B cell (primary cell): ENCODE measurements at regions not wholly inside any gene's neighbourhood (a gene's known extent, or its start where the extent isn't known, plus 50 kb on each side); places are given as distances from the start of the nearest gene placed in this dataset.

ENCODE experiments used
- ATAC-seq: fragments of 200-7000 bp; cut with Tn5 transposase; one replicate; pipeline ENCODE4 v1.10.0; 2021; ENCODE audit warnings: low read depth, mild to moderate bottlenecking, moderate number of reproducible peaks, moderate library complexity
- CTCF ChIA-PET: fragments of 350-600 bp; sonication (Branson Sonifier 250); formaldehyde crosslinking; loops from one replicate; lab custom pipeline; 2021; ENCODE audit warnings: antibody characterized with exemption, inconsistent platforms; lab: Charles Lee
- POLR2A ChIA-PET: fragments of 350-600 bp; sonication (Branson Sonifier 250); formaldehyde crosslinking; loops from one replicate; lab custom pipeline; 2021; ENCODE audit warnings: antibody characterized with exemption; lab: Charles Lee
- DNase-seq: peaks from one replicate; pipeline ENCODE4 v3.0.0; 2013
- H2AFZ ChIP-seq: 2 replicates; pipeline ENCODE4 v1.6.1; 2012; ENCODE audit warnings: mild to moderate bottlenecking, low read depth, low read length; ENCODE audit not compliant: insufficient read depth, poor library complexity, severe bottlenecking
- H3K27ac ChIP-seq, 2 donors: 1 replicate in 1 of 2; 2 replicates in 1 of 2; pipeline ENCODE4 v1.5.1; 2012 to 2013; ENCODE audit warnings: low read length in 2 of 2, mild to moderate bottlenecking in 2 of 2, moderate library complexity in 1 of 2
- H3K27me3 ChIP-seq, 4 experiments: fragments of 200-600 bp in 1 of 4; sonication (generic) in 1 of 4; replicated peaks in 1 of 4; 1 replicate in 2 of 4; 2 replicates in 2 of 4; pipeline versions ENCODE4 v1.6.1 to v1.7.0; 2013 to 2016; ENCODE audit warnings: low read length in 3 of 4, mild to moderate bottlenecking in 2 of 4, mixed read lengths in 1 of 4, moderate library complexity in 1 of 4; ENCODE audit not compliant: insufficient read depth in 4 of 4, control insufficient read depth in 3 of 4; ENCODE audit errors: control extremely low read depth in 1 of 4
- H3K36me3 ChIP-seq, 2 experiments: replicated peaks in 1 of 2; 1 replicate in 1 of 2; 2 replicates in 1 of 2; pipeline versions ENCODE4 v1.6.1 to v1.7.1; 2013; ENCODE audit warnings: low read length in 1 of 2; ENCODE audit not compliant: insufficient read depth in 2 of 2, control insufficient read depth in 1 of 2; ENCODE audit errors: control extremely low read depth in 1 of 2, extremely low read depth in 1 of 2
- H3K4me1 ChIP-seq, 2 donors: fragments of 200-600 bp in 1 of 2; sonication (generic) in 1 of 2; 1 replicate in 1 of 2; 2 replicates in 1 of 2; pipeline versions ENCODE4 v1.5.1 to v1.6.1; 2013 to 2017; ENCODE audit warnings: low read length in 2 of 2; ENCODE audit not compliant: control insufficient read depth in 2 of 2, insufficient read depth in 2 of 2
- H3K4me2 ChIP-seq: replicated peaks from 2 replicates; pipeline ENCODE3; 2012; ENCODE audit warnings: mild to moderate bottlenecking, low read depth, low read length; ENCODE audit not compliant: poor library complexity, severe bottlenecking
- H3K4me3 ChIP-seq, 5 experiments: fragments of 200-600 bp in 1 of 5; sonication (generic) in 1 of 5; 1 replicate in 3 of 5; 2 replicates in 2 of 5; pipeline versions ENCODE4 v1.5.1 to v1.7.0; 2011 to 2016; ENCODE audit warnings: low read length in 4 of 5, mild to moderate bottlenecking in 4 of 5, low read depth in 2 of 5, control low read depth in 1 of 5, moderate library complexity in 1 of 5; ENCODE audit not compliant: insufficient read depth in 1 of 5; ENCODE audit errors: control extremely low read depth in 1 of 5, extremely low read depth in 1 of 5
- H3K79me2 ChIP-seq: fragments of 200-600 bp; sonication (generic); one replicate; pipeline ENCODE4 v1.6.0; 2016; ENCODE audit warnings: low read length; ENCODE audit not compliant: control insufficient read depth, insufficient read depth
- H3K9ac ChIP-seq: fragments of 200-600 bp; sonication (generic); 2 replicates; pipeline ENCODE4 v1.6.1; 2017; ENCODE audit warnings: mild to moderate bottlenecking, low read length, moderate library complexity
- H3K9me3 ChIP-seq, 3 donors: one replicate each; pipeline versions ENCODE4 v1.6.1 to v1.7.1; 2013; ENCODE audit warnings: low read length in 2 of 3; ENCODE audit not compliant: control insufficient read depth in 2 of 3, insufficient read depth in 1 of 3; ENCODE audit errors: control extremely low read depth in 1 of 3
- H4K20me1 ChIP-seq: 2 replicates; pipeline ENCODE4 v1.6.0; 2012; ENCODE audit warnings: mild to moderate bottlenecking, low read length; ENCODE audit not compliant: insufficient read depth, control insufficient read depth, poor library complexity, severe bottlenecking
- H3K27ac Mint-ChIP-seq: one replicate; pipeline ENCODE4 v1.8.0; 2021; ENCODE audit warnings: mixed read lengths
- H3K27me3 Mint-ChIP-seq: one replicate; pipeline ENCODE4 v1.8.0; 2021; ENCODE audit warnings: mixed read lengths
- H3K4me1 Mint-ChIP-seq: one replicate; pipeline ENCODE4 v1.8.0; 2021; ENCODE audit warnings: mixed read lengths
- H3K4me3 Mint-ChIP-seq: one replicate; pipeline ENCODE4 v1.8.0; 2021; ENCODE audit warnings: mixed read lengths
- H3K9me3 Mint-ChIP-seq: one replicate; pipeline ENCODE4 v1.8.0; 2022; ENCODE audit warnings: mixed read lengths; ENCODE audit not compliant: insufficient read depth
- CTCF ChIP-seq: fragments of 200-600 bp; IDR thresholded peaks from one replicate; pipeline ENCODE4 v1.8.0; 2022; ENCODE audit warnings: antibody characterized with exemption, mild to moderate bottlenecking
- EZH2 ChIP-seq: IDR thresholded peaks from 2 replicates; pipeline ENCODE4 v1.6.1; 2012; ENCODE audit warnings: borderline replicate concordance, low read depth, mild to moderate bottlenecking, moderate library complexity, low read length; ENCODE audit not compliant: insufficient read depth, poor library complexity, severe bottlenecking
- WGBS: methylation state at CpG from one replicate; pipeline ENCODE4 v1.1.5; 2013; ENCODE audit warnings: missing lambda C conversion rate; ENCODE audit not compliant: insufficient coverage; 5-methylcytosine and 5-hydroxymethylcytosine counted together
- intact Hi-C: fragments of 100-400 bp; cut with micrococcal nuclease; formaldehyde crosslinking; loops from one replicate; pipeline ENCODE4 v1.10.0; 2022

GRCh38 chr4:125082729-125083417 is 231.9 kb upstream of the FAT4 start:
- POLR2A ChIA-PET: no interaction called here
- H3K27ac Mint-ChIP-seq: no peak overlapping the region
- Histone ChIP-seq H3K36me3 (no peaks in the 10 kb centered on the region), H3K4me1 (no peaks in the 10 kb centered on the region), H3K27me3 (no peaks in the 10 kb centered on the region), H3K9ac (no peak overlapping the region), H3K4me3 (no peak overlapping the region), H3K79me2 (no peaks in the 10 kb centered on the region), H4K20me1 (no peaks in the 10 kb centered on the region), H3K9me3 (no peaks in the 10 kb centered on the region), H2AFZ (no peak overlapping the region), H3K27ac (no peak overlapping the region), H3K4me2 (no peak overlapping the region)
- CTCF ChIA-PET: no interaction called here
- H3K9me3 Mint-ChIP-seq: no peaks in the 10 kb centered on the region
- WGBS: no CpG with 5 or more reads among the region's 4 CpGs
- TF ChIP-seq CTCF: no peak
- DNase-seq (no peak), ATAC-seq (no peak)
- no peaks in the 10 kb centered on the region for H3K27me3 Mint-ChIP-seq
- no peaks in the 10 kb centered on the region for H3K4me1 Mint-ChIP-seq
- intact Hi-C loops: no loop called here
- no peak overlapping the region for H3K4me3 Mint-ChIP-seq

- Histone ChIP-seq H4K20me1 (no peaks in the 10 kb centered on the region), H3K27ac (no peak overlapping the region), H3K27me3 (no peaks in the 10 kb centered on the region), H2AFZ (no peak overlapping the region), H3K36me3 (no peaks in the 10 kb centered on the region), H3K79me2 (no peaks in the 10 kb centered on the region), H3K9ac (no peak overlapping the region), H3K4me1 (no peaks in the 10 kb centered on the region), H3K4me2 (no peak overlapping the region), H3K9me3 (no peaks in the 10 kb centered on the region), H3K4me3 (no peak overlapping the region)
- CTCF ChIA-PET: no interaction called here
- no peaks in the 10 kb centered on the region for H3K27me3 Mint-ChIP-seq
- ATAC-seq (no peak), DNase-seq (no peak)
- H3K4me3 Mint-ChIP-seq: no peak overlapping the region
- no peak overlapping the region for H3K27ac Mint-ChIP-seq
- POLR2A ChIA-PET: no interaction called here
- TF ChIP-seq EZH2 (no peak), CTCF (no peak)
- intact Hi-C loops: no loop called here
- no peaks in the 10 kb centered on the region for H3K4me1 Mint-ChIP-seq
- no peaks in the 10 kb centered on the region for H3K9me3 Mint-ChIP-seq
Measured at GRCh38 chr4:125072269-125072668, 242.5 kb upstream of the FAT4 start.
